ENCODE measurements at regions not wholly inside any gene's neighbourhood (a gene's known extent, or its start where the extent isn't known, plus 50 kb on each side); places are given as distances from the start of the nearest gene placed in this dataset.
"Not testable (repeated sequence)": the region's sequence is repeated elsewhere in the genome, so short reads cannot be mapped to it uniquely, and the experiment has no call there.

DNA sequence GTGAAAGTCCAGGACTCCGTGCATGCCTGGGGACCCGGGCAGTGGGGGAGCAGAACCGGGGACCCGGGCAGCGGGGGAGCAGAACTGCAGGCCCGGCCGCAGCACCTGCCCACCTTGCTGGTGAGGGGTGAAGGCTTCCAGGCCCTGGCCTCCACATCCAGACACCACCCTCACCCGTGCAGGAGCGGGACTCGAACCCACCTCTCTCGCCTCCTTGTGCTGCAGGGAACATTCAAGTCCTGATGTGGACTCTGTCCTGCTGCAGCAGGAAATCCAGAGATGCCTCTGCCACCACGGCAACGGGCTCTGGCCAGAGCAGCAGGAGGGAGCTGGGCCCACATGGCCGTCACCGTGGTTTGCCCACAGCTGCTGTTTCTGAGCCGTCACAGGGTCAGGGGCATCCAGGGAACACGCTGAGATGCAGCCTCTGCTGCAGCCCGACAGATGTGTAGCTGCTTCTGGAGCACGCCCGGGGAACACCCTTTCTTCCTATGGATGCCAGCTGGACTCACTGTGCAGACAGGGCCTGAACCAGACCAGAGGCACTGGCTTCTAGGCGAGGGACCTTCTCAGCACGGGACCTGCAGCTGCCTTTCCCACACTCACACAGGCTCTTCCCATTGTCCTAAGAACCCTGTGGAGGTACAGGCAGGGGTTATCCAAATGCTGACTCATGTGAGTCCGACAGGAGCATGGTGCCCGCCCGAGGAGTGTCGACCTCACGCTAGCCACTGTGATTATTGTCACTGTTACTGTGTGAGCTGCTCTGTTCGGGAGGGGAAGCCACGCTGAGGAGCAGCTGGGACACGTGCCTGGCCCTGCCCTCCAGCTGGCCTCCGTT is 89.2 kb upstream of the CTDP1 start:
- no peak for DNase-seq (ENCODE audit: low read depth, low spot score)

DNA sequence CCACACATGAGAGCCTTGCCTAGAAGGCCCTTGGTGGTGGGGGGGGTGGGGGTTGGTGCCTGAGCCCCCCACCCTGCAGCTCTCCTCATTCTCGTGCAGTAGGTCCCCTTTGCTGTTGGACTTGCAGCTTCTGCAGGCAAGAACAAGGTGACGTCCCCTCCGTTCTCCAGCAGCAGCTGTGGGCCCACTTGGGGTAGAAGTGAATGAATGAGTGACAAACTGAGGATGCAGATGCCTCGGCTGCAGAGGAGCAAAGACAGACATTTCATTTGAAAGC is 88.6 kb upstream of the CTDP1 start:
- no peak for DNase-seq (ENCODE audit: low read depth, low spot score)
- in situ Hi-C loops (cut with HindIII; ENCODE audit: low pct_unique_long_range_greater_than_20kb, low sequenced_read_pairs), result no loop called here

More for the DNA sequence above, 89.2 kb upstream of the CTDP1 start:
- in situ Hi-C loops (cut with HindIII; ENCODE audit: low pct_unique_long_range_greater_than_20kb, low sequenced_read_pairs), result no loop called here

DNA sequence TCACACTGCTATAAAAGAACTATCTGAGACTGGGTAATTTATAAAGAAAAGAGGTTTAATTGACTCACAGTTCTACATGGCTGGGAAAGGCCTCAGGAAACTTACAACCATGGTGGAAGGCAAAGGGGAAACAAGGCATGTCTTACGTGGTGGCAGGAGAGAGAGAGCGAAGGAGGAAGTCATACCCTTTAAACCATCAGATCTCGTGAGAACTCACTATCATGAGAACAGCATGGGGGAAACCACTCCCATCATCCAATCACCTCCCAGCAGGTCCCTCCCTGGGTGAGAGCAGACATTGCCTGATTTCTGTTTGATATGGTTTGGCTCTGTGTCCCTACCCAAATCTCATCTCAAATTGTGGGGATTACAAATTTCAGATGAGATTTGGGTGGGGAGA is 86.9 kb upstream of the CTDP1 start:
- DNase-seq (ENCODE audit: low read depth, low spot score); in situ Hi-C loops (cut with HindIII; ENCODE audit: low pct_unique_long_range_greater_than_20kb, low sequenced_read_pairs): not testable (repeated sequence)

DNA sequence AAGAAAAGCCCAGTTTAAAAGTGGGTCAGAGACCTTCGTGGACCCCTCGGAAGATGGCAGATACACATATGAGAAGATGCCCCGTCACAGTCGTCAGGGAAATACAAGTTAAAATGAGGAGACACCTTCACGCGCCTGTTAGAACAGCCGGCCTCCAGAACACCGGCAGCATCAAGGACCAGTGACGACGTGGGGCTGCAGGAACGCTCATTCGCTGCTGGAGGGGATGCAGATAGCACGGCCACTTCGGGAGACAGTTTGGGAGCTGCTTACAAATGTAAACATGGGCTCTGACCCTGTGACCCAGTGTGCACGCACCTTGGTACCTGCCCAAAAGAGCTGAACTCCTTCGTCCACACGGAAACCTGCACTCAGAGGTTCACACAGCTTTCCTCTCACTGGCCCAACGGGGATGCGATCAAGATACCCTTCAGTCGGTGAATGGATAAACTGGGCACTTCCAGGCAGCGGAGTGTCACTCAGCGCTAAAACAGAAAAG is 83.7 kb upstream of the CTDP1 start:
- in situ Hi-C loops (cut with HindIII; ENCODE audit: low pct_unique_long_range_greater_than_20kb, low sequenced_read_pairs), result no loop called here
- no peak for DNase-seq (ENCODE audit: low read depth, low spot score)

DNA sequence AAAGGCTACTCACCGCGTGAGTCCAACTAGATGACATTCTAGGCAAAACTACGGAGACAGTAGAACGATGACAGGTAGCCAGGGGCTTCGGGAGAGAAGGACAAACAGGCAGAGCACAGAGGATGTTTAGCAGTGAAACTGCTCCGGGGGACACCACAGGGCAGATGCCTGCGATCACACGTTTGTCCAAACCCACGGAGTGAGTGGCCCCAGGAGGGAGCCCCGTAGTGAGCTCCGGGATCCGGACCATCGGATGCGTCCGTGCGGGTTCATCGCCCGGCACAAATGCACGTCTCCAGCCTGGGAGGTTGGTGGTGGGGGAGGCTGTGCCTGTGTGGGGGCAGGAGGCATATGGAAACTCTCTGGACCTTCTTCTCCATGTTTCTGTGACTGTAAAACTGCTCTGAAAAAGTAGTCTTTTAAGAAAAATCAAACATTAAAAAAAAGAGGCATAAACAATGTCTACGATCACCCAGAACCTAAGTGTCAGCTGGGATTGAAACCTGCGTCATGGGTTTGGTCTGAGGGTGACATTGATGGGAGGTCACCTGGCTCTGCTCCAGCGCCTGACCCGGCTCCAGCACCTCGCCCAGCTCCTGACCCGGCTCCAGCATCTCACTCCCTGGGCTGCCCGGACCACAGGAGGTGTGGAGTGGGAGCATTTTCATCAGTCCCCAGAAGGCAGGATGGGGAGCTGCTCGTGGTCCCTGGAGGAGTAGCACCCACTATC is 83.0 kb upstream of the CTDP1 start:
- no peak for DNase-seq (ENCODE audit: low read depth, low spot score)
- in situ Hi-C loops (cut with HindIII; ENCODE audit: low pct_unique_long_range_greater_than_20kb, low sequenced_read_pairs), result no loop called here

DNA sequence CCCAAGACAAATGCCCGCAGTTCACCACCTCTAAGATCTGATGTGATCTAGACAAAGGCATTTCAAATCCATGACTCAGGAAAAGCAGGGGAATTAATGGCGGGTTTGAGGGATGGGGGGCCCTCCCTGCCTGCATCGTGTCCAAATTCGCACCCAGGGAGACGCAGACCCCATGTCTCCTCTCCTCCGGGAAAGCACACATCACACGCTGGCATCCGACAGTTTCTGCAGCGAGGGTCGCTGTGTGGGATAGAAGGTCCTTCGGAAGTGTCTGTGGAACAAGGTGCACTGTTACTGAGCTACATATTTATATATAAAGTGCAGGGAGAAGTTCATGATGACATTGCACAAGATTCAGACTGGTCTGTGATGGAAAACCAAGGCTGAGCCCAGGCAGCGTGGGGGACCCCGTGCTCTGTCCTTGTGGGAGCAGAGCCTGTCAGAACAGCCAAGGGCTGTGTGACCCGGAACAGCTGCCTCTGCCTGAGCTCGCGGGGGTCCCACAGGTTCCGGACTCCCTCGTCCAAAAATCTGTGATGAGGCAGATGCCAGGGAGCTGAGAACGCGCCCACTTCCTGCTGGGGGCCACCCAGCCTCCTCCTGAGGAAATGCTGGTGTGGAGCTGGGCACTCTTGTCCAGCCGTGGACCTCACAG is 82.3 kb upstream of the CTDP1 start:
- in situ Hi-C loops (cut with HindIII; ENCODE audit: low pct_unique_long_range_greater_than_20kb, low sequenced_read_pairs), result no loop called here

DNA sequence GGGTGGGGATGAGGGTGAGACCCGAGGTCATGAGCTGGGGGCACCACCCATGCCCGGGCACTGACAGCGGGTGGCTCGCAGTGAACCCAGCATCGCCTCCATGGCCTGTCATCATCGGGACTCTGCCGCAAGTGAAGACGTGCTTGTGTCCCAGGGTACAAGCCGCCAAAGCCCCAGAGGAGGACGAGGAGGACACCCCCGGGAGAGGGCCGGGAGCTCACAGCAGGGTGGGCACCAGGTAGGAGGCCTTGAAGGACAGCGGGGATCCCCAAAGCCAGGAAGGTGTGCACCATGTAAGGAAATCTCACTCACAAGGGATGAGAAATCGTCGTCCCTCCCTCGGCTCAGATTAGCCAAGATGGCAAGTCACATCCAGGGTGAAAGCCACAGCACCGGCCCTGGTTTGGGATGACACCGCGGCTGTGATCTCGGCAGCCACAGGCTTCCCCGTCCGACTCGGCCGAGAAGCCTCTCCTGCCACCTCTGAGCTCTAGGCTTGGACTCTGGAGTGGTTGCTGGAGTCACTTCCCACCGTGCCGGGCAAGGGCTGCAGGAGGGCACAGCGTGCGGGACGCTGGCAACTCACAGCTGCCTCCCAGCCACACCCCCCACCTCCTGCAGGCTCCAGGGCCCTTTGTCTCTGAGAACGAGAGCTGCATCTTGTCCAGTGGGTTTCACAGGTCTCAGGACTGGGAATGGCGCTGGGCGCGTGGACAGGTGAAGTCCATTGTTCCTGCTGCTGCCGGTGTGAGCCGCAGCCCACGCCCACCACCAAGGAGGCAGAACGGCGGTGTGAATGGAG is 81.6 kb upstream of the CTDP1 start:
- DNase-seq (ENCODE audit: low read depth, low spot score), result no peak
- in situ Hi-C loops (cut with HindIII; ENCODE audit: low pct_unique_long_range_greater_than_20kb, low sequenced_read_pairs), result no loop called here

More for the DNA sequence above, 82.3 kb upstream of the CTDP1 start:
- no peak for DNase-seq (ENCODE audit: low read depth, low spot score)

DNA sequence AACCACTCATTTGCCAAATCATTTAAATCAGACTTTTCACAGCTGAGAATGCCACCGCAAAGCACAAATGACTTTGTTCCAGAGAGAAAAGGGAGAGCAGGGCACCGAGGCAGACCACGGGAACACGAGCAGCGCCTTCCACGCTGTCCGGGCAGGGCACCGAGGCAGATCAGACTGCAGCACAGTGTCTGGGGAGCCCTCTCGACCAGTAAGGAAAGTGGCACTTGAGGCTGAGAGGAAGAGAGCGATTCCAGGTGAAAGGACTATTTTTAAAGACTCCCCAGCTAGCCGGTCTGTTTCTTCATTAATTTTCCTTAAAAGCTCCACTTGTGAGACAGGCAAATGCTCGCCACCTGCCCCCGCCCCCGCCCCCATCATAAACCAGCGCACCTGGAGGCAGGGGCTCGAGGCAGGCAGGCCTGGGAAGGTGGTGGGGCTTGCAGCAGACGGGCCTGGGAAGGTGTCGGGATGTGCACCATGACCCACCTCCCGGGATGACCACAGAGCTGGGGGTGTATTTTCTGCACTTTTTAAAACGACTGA is 80.9 kb upstream of the CTDP1 start:
- no peak for DNase-seq (ENCODE audit: low read depth, low spot score)
- in situ Hi-C loops (cut with HindIII; ENCODE audit: low pct_unique_long_range_greater_than_20kb, low sequenced_read_pairs), result no loop called here

DNA sequence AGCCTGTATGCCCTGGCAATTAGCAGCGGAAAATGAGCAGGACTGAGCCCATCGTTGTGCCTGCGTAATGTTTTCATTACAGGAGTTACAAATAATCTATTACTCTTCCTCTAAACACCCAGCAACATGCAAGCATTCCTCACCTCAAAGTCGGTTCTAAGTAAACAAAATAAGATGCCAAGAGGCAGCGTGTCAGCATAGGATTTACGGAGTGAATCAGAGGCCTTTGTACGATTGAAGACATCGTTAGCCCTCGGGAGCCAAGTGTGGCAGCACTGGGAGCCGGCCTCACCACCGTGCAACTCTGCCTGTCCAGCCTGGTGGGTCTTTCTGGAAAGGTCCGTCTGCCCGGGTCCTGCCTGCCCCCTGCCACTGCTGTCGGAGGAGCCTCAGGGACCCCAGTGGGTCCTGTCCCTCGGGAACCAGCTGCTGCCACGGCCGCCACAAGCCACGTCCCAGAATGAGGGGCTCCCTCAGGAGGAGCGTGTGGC is 80.1 kb upstream of the CTDP1 start:
- in situ Hi-C loops (cut with HindIII; ENCODE audit: low pct_unique_long_range_greater_than_20kb, low sequenced_read_pairs), result no loop called here
- DNase-seq (ENCODE audit: low read depth, low spot score), result no peak

DNA sequence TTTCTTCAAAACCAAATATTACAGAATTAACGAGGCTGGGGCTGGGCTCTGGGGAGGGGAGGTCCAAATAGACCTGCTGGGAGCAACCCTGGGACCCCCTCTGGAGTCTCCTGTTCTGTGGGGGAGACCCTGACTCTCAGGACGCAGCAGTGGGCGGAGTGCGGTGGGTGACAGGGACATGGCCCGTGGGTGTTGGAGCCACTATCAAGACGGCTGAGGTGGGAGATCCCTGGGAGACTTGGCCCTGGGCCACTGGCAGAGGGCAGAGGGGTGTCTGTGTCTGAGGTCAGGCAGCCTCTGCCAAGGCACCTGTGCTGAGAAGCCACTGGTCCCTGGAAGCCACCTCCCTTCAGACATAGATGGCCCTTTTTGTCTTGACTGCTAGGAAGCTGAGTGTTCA is 79.5 kb upstream of the CTDP1 start:
- DNase-seq (ENCODE audit: low read depth, low spot score), result no peak
- in situ Hi-C loops (cut with HindIII; ENCODE audit: low pct_unique_long_range_greater_than_20kb, low sequenced_read_pairs), result no loop called here

DNA sequence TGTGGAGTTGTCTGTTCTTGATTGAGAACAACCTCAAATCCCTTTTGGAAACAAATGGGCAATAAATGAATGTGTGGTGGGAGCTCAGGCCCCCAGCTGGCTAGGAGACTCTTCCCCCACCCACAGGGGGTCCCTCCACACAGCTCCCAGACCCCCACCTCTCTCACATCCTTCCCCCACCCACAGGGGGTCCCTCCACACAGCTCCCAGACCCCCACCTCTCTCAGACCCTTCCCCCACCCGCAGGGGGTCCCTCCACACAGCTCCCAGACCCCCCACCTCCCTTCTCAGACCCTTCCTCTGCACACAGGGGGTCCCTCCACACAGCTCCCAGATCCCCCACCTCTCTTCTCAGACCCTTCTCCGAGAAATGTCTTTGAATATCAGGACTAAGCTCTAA is 79.0 kb upstream of the CTDP1 start:
- in situ Hi-C loops (cut with HindIII; ENCODE audit: low pct_unique_long_range_greater_than_20kb, low sequenced_read_pairs), result no loop called here
- DNase-seq (ENCODE audit: low read depth, low spot score), result no peak

DNA sequence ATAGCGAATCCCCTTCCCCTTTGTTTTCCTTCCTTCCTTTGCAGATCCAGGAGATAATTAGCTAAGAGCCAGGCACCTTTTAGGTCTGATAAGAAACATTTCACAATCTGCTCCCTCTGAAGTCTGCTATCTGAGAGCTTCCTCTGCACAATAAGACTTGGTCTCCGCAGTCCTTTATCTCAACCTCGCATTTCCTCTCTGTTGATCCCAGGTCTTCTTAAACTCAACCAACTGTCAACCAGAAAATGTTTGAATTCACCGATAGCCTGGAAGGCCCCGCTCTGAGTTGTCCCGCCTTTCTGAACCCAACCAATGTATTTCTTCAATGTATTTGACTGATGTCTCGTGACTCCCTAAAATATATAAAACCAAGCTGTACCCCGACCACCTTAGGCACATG is 78.4 kb upstream of the CTDP1 start:
- in situ Hi-C loops (cut with HindIII; ENCODE audit: low pct_unique_long_range_greater_than_20kb, low sequenced_read_pairs), result no loop called here
- no peak for DNase-seq (ENCODE audit: low read depth, low spot score)

DNA sequence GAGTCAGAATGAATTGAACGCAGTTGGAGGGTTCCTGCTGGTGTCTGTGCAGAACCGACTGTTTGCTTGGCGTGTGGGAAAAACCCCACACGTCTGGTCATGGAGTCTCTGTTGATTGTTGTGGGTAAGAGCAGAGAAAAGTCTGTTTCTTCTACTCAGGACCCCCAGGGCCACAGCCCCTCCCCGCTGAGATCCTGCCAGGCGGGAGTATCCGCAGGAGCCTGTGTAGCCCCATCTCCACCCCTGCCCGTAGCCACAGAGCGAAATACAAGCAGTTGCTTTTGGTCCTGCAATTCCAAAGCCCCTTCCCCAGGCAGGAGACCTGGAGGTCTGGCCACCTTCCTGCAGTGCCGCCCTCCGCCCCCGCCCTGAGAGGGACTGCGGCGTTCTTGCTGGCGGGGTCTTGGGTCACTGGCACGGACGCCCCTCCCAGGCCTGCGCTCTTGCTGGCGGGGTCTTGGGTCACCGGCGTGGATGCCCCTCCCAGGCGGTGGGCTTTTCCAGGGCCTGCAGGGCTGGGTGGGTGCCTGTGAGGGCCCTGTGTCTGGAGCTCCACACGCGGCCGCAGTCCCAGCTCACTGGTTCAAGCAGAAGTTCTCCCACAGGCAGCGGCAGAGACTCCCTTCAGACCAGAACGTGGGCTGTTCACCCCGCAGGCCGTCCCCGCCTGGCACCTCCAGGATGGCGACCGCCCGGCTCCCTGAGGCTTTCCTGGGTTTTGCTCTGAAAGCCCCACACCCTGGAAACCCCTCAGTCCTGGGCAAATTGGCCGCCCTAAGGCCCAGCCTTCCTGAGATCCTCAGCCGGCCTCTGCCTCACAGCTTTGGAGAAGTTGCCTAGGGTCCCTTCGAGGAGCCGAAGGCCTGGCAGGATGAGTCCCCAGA is 76.0 kb upstream of the CTDP1 start:
- in situ Hi-C loops (cut with HindIII; ENCODE audit: low pct_unique_long_range_greater_than_20kb, low sequenced_read_pairs), result no loop called here
- DNase-seq (ENCODE audit: low read depth, low spot score), result no peak

DNA sequence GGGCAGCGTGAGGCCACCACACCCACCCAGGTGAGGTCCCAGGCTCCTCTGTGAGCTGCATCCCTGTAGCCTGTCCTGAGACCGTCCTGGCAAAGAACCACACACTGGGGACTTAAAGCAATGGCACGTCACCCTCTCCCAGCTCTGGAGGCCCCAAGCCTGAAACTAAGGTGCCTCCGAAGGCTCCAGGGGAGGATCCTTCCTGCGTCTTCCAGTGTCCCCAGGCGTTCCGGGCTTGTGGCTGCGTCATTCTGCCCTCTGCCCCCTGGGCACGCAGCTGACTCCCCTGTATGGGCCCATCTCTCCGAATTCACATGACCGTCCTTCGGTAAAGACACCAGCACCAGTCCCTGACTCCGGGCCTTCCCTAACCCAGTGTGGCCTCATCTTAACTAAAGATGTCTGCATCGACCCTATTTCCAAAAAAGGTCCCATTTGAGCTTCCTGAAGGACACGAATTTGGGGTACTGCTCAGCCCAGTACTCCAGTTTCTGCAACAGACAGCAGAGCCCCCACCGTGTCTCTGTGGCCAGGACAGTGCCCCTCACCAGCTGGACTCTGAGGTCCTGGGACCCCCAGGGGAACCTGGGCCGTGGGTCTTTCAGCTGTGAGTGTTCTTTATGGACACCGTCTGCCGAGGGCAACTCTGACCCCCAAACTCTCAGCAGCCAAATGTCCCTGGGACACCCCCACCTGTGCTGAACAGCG is 75.2 kb upstream of the CTDP1 start:
- in situ Hi-C loops (cut with HindIII; ENCODE audit: low pct_unique_long_range_greater_than_20kb, low sequenced_read_pairs), result no loop called here
- DNase-seq (ENCODE audit: low read depth, low spot score), result no peak

DNA sequence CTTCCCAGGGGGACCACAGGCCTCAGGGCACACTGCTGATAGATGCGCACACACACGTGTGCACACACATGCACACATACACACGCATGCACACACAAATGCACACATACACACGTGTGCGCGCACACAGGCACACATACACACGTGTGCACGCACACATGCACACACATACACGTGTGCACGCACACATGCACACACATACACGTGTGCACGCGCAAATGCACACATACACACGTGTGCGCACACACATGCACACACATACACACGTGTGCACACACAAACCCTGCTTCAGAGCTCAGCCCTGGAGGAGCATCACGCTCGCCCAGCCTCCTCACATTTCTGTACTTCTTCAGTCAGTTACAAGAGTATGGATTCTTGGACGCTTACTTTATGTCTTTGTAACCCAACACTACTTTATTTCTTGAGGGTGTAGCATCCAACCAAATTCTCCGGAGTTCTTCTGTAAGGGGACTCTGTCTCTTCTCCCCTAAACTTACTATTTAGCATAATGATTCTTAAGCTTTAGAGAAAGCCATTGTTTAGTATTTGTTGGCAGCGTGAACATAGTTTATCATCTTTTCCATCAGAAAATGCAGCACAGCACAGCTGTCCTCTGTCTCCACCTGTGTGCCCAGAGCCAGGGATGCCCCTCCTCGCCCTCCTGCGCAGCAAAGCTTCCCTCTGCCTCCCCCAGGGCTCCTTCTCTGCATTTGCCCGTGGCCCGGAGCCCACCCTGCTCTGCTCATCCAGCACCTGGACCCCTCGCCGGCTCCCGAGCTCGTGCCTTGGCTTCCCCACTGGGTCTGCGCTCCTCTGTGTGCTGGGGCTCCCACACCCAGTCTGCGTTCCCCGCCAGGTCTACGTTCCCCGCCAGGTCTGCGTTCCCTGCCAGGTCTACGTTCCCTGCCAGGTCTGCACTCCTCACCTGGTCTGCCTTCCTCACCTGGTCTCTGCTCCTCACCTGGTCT is 74.4 kb upstream of the CTDP1 start:
- in situ Hi-C loops (cut with HindIII; ENCODE audit: low pct_unique_long_range_greater_than_20kb, low sequenced_read_pairs), result no loop called here
- no peak for DNase-seq (ENCODE audit: low read depth, low spot score)

Data from SK-MEL-5 (cell line).